H9 (cell line): ENCODE measurements at regions not wholly inside any gene's neighbourhood (a gene's known extent, or its start where the extent isn't known, plus 50 kb on each side); places are given as distances from the start of the nearest gene placed in this dataset.

ENCODE experiments used
- DNase-seq: peaks from one replicate; pipeline ENCODE4 v3.0.0-alpha.2; 2017
- H2AFZ ChIP-seq: one replicate; pipeline ENCODE4 v1.6.1; 2013; ENCODE audit warnings: mild to moderate bottlenecking, low read length, control low read depth, moderate library complexity
- H2AK5ac ChIP-seq: 2 replicates; pipeline ENCODE4 v1.6.1; 2013; ENCODE audit warnings: low read length, control low read depth, mixed read lengths; ENCODE audit not compliant: insufficient read length
- H2BK120ac ChIP-seq: one replicate; pipeline ENCODE4 v1.6.1; 2013; ENCODE audit warnings: low read depth, mild to moderate bottlenecking, low read length, control low read depth, inconsistent platforms; ENCODE audit not compliant: poor library complexity, severe bottlenecking
- H2BK12ac ChIP-seq: 2 replicates; pipeline ENCODE4 v1.6.1; 2013; ENCODE audit warnings: low read length, control low read depth, mixed read lengths, low read depth; ENCODE audit not compliant: insufficient read length
- H2BK15ac ChIP-seq: 2 replicates; pipeline ENCODE4 v1.6.1; 2013; ENCODE audit warnings: low read depth, low read length, control low read depth
- H2BK20ac ChIP-seq: one replicate; pipeline ENCODE4 v1.6.1; 2013; ENCODE audit warnings: low read depth, mild to moderate bottlenecking, low read length, control low read depth, inconsistent platforms; ENCODE audit not compliant: poor library complexity, severe bottlenecking
- H2BK5ac ChIP-seq: 2 replicates; pipeline ENCODE4 v1.6.1; 2013; ENCODE audit warnings: low read length, control low read depth, mixed read lengths; ENCODE audit not compliant: insufficient read length
- H3K14ac ChIP-seq: 2 replicates; pipeline ENCODE4 v1.6.1; 2013; ENCODE audit warnings: low read length, control low read depth; ENCODE audit not compliant: insufficient read depth
- H3K18ac ChIP-seq: 2 replicates; pipeline ENCODE4 v1.6.1; 2013; ENCODE audit warnings: low read depth, mild to moderate bottlenecking, mixed read lengths, low read length, control low read depth; ENCODE audit not compliant: insufficient read length
- H3K23ac ChIP-seq: 2 replicates; pipeline ENCODE4 v1.6.1; 2013; ENCODE audit warnings: low read length, control low read depth, mixed read lengths, low read depth; ENCODE audit not compliant: insufficient read length
- H3K23me2 ChIP-seq: 2 replicates; pipeline ENCODE4 v1.6.1; 2013; ENCODE audit warnings: low read depth, mild to moderate bottlenecking, mixed read lengths, low read length, control low read depth; ENCODE audit not compliant: insufficient read length, poor library complexity, severe bottlenecking
- H3K27ac ChIP-seq: 2 replicates; pipeline ENCODE4 v1.5.1; 2013; ENCODE audit warnings: low read length, control low read depth, mixed read lengths, low read depth; ENCODE audit not compliant: insufficient read length
- H3K27me3 ChIP-seq: 2 replicates; pipeline ENCODE4 v1.6.1; 2013; ENCODE audit warnings: low read length, control low read depth, inconsistent platforms; ENCODE audit not compliant: insufficient read depth
- H3K4ac ChIP-seq: 2 replicates; pipeline ENCODE4 v1.6.1; 2013; ENCODE audit warnings: low read depth, mild to moderate bottlenecking, control low read depth, inconsistent platforms, low read length, moderate library complexity
- H3K4me1 ChIP-seq: 2 replicates; pipeline ENCODE4 v1.6.1; 2013; ENCODE audit warnings: low read length, control low read depth, inconsistent platforms; ENCODE audit not compliant: insufficient read depth
- H3K4me2 ChIP-seq: 2 replicates; pipeline ENCODE4 v1.6.1; 2013; ENCODE audit warnings: low read length, control low read depth, mixed read lengths; ENCODE audit not compliant: insufficient read length, insufficient read depth
- H3K56ac ChIP-seq: 2 replicates; pipeline ENCODE4 v1.6.1; 2013; ENCODE audit warnings: low read depth, mild to moderate bottlenecking, mixed read lengths, low read length, control low read depth; ENCODE audit not compliant: insufficient read length
- H3K79me1 ChIP-seq: 2 replicates; pipeline ENCODE4 v1.6.1; 2013; ENCODE audit warnings: low read depth, mild to moderate bottlenecking, moderate library complexity, low read length, control low read depth, inconsistent platforms; ENCODE audit not compliant: insufficient read depth, poor library complexity, severe bottlenecking
- H3K79me2 ChIP-seq: 2 replicates; pipeline ENCODE4 v1.6.1; 2013; ENCODE audit warnings: low read length, control low read depth, inconsistent platforms; ENCODE audit not compliant: insufficient read depth
- H3K9ac ChIP-seq: 2 replicates; pipeline ENCODE4 v1.6.1; 2013; ENCODE audit warnings: low read length, control low read depth, mixed read lengths; ENCODE audit not compliant: insufficient read length; ENCODE audit errors: extremely low read depth
- H3K9me3 ChIP-seq: one replicate; pipeline ENCODE4 v1.6.1; 2013; ENCODE audit warnings: low read depth, low read length, inconsistent platforms; ENCODE audit not compliant: control insufficient read depth
- H3T11ph ChIP-seq: one replicate; pipeline ENCODE4 v1.6.1; 2013; ENCODE audit warnings: mild to moderate bottlenecking, low read length, control low read depth, inconsistent platforms
- H4K20me1 ChIP-seq: one replicate; pipeline ENCODE4 v1.6.1; 2013; ENCODE audit not compliant: control insufficient read depth, insufficient read length, insufficient read depth
- H4K5ac ChIP-seq: 2 replicates; pipeline ENCODE4 v1.6.1; 2013; ENCODE audit warnings: low read depth, mild to moderate bottlenecking, mixed read lengths, low read length, control low read depth; ENCODE audit not compliant: insufficient read length
- H4K8ac ChIP-seq: replicated peaks from 2 replicates; pipeline ENCODE4 v1.6.1; 2013; ENCODE audit warnings: low read length, control low read depth, mixed read lengths, low read depth; ENCODE audit not compliant: insufficient read length
- H4K91ac ChIP-seq: 2 replicates; pipeline ENCODE4 v1.6.1; 2013; ENCODE audit warnings: low read depth, mild to moderate bottlenecking, moderate library complexity, mixed read lengths, low read length, control low read depth; ENCODE audit not compliant: insufficient read length
- H3K27ac Mint-ChIP-seq, 3 experiments: 2 replicates in 2 of 3; 3 replicates in 1 of 3; pipeline ENCODE4 v1.8.0; 2020 to 2021; ENCODE audit warnings: mixed read lengths in 3 of 3, mild to moderate bottlenecking in 1 of 3, moderate library complexity in 1 of 3
- H3K27me3 Mint-ChIP-seq: 2 replicates; pipeline ENCODE4 v1.8.0; 2021; ENCODE audit warnings: low read depth, mild to moderate bottlenecking, moderate library complexity, mixed read lengths
- H3K36me3 Mint-ChIP-seq, 3 experiments: 2 replicates in 2 of 3; 3 replicates in 1 of 3; pipeline ENCODE4 v1.8.0; 2020 to 2021; ENCODE audit warnings: low read depth in 3 of 3, mixed read lengths in 3 of 3; ENCODE audit not compliant: insufficient read depth in 1 of 3
- H3K4me1 Mint-ChIP-seq, 2 experiments: 2 replicates each; pipeline ENCODE4 v1.8.0; 2020; ENCODE audit warnings: mixed read lengths in 2 of 2
- H3K4me3 Mint-ChIP-seq, 2 experiments: 2 replicates in 1 of 2; 3 replicates in 1 of 2; pipeline ENCODE4 v1.8.0; 2020 to 2021; ENCODE audit warnings: mild to moderate bottlenecking in 2 of 2, mixed read lengths in 2 of 2, moderate library complexity in 1 of 2
- H3K9me3 Mint-ChIP-seq, 2 experiments: 2 replicates in 1 of 2; 3 replicates in 1 of 2; pipeline ENCODE4 v1.8.0; 2020; ENCODE audit warnings: mild to moderate bottlenecking in 2 of 2, mixed read lengths in 2 of 2, moderate library complexity in 1 of 2
- CTCF ChIP-seq: fragments of 200-600 bp; sonication (generic); conservative IDR thresholded peaks from 3 replicates; pipeline ENCODE4 v1.8.0; 2021; ENCODE audit warnings: antibody characterized with exemption, mild to moderate bottlenecking
- WGBS: extraction: QIAGEN DNeasy Blood & Tissue Kit; methylation state at CpG from one replicate; pipeline ENCODE4 v1.1.7; 2013; ENCODE audit warnings: missing lambda C conversion rate, low lambda C conversion rate, mixed read lengths; ENCODE audit not compliant: insufficient read length; ENCODE audit errors: extremely low coverage; 5-methylcytosine and 5-hydroxymethylcytosine counted together

- no peak overlapping the region for H3K18ac ChIP-seq
- H3K9ac ChIP-seq: no peak overlapping the region
- no peak overlapping the region for H3K4me3 Mint-ChIP-seq
- H4K20me1 ChIP-seq: no peaks in the 10 kb centered on the region
- H3K23me2 ChIP-seq: no peaks in the 10 kb centered on the region
- H2BK20ac ChIP-seq: no peak overlapping the region
- no peak for TF ChIP-seq CTCF
- H3K23ac ChIP-seq: no peak overlapping the region
- no peak overlapping the region for H2AFZ ChIP-seq
- H4K8ac ChIP-seq: no peak overlapping the region
- H3K4ac ChIP-seq: no peak overlapping the region
- H3K79me1 ChIP-seq: no peaks in the 10 kb centered on the region
- H2BK12ac ChIP-seq: no peak overlapping the region
- H3K14ac ChIP-seq: no peak overlapping the region
- peaks cover 0 to 3% of the 10 kb centered on the region in 2 experiments; a peak in 1 of 5 replicates for H3K9me3 Mint-ChIP-seq
- H3K27me3 ChIP-seq: no peaks in the 10 kb centered on the region
- H3K56ac ChIP-seq: no peak overlapping the region
- no peaks in the 10 kb centered on the region for H3K79me2 ChIP-seq
- no peak overlapping the region for H2BK15ac ChIP-seq
- H3K27me3 Mint-ChIP-seq: no peaks in the 10 kb centered on the region
- no peak overlapping the region for H3T11ph ChIP-seq
- peaks cover 14 to 18% of the 10 kb centered on the region in 2 experiments for H3K4me1 Mint-ChIP-seq
- H3K27ac ChIP-seq: no peak overlapping the region
- no peak overlapping the region for H2BK5ac ChIP-seq
- no peaks in the 10 kb centered on the region for H3K9me3 ChIP-seq
- WGBS: no CpG with 5 or more reads among the region's 6 CpGs
- H2BK120ac ChIP-seq: no peak overlapping the region
- H3K36me3 Mint-ChIP-seq: peaks cover 0 to 2% (median 0%) of the 10 kb centered on the region in 3 experiments; a peak in 2 of 7 replicates
- H4K91ac ChIP-seq: no peak overlapping the region
- no peaks in the 10 kb centered on the region; the same call in 1 of the 2 replicates for H3K4me1 ChIP-seq
- H2AK5ac ChIP-seq: no peak overlapping the region
- no peak overlapping the region for H3K4me2 ChIP-seq
- no peak overlapping the region for H3K27ac Mint-ChIP-seq
- no peak for DNase-seq
- no peak overlapping the region for H4K5ac ChIP-seq
These were observed 300.4 kb downstream of the SLITRK6 start for GRCh38 chr13:85498774-85499173.
